ENCODE measurements at regions not wholly inside any gene's neighbourhood (a gene's known extent, or its start where the extent isn't known, plus 50 kb on each side); places are given as distances from the start of the nearest gene placed in this dataset.

DNA sequence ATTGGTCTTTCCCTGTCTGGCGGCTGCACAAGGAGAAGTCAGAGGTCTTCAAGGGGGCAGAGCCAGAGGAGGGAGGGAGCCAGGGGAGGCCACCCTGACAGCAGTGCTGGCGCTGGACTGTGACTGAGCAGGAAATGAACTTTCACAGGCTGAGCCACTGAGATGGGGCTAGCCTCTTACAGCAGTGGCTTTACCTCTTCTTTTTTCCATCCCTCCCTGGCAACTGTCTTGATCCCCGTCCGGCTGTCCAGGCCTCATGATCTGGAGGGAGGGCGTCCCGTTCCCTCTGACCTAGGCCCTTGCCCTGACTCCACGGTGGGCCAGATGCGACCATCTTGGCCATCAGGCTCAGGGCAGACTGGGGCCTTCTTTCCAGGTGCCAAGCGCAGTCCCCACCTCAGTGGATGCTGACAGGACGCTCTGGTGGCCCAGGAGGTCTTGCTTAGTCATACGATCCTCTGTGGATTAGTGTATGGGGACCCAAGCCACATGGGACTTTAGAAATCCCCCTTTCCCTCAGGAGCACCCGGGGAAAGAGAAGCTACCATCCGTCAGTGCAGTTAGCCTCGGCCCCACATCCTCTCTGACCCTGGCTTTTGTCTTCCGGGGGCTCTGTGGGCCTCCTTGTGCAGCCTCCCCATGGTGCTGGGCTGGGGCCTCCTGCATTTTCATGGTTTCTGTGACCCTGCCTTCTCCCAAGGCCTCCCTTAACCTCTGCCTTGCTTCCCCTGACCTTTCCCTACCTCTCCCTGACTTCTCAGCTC, 57.4 kb upstream of the CCDC167 start:
- H3K4me3 ChIP-seq = no peak overlapping the region
- no peaks in the 10 kb centered on the region for H3K9me3 ChIP-seq
- H3K27ac ChIP-seq = no peak overlapping the region
- H3K36me3 ChIP-seq = no peaks in the 10 kb centered on the region
- peaks cover 0 to 10% (median 4%) of the 10 kb centered on the region in 3 donors for H3K4me1 ChIP-seq
- intact Hi-C loops (cut with DNase I) = no loop called here
- DNase-seq = no peak
- TF ChIP-seq, protein P1, sequence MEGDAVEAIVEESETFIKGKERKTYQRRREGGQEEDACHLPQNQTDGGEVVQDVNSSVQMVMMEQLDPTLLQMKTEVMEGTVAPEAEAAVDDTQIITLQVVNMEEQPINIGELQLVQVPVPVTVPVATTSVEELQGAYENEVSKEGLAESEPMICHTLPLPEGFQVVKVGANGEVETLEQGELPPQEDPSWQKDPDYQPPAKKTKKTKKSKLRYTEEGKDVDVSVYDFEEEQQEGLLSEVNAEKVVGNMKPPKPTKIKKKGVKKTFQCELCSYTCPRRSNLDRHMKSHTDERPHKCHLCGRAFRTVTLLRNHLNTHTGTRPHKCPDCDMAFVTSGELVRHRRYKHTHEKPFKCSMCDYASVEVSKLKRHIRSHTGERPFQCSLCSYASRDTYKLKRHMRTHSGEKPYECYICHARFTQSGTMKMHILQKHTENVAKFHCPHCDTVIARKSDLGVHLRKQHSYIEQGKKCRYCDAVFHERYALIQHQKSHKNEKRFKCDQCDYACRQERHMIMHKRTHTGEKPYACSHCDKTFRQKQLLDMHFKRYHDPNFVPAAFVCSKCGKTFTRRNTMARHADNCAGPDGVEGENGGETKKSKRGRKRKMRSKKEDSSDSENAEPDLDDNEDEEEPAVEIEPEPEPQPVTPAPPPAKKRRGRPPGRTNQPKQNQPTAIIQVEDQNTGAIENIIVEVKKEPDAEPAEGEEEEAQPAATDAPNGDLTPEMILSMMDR (IDR thresholded peaks at IDR 0.05) = no peak
- TF ChIP-seq POLR2A (IDR thresholded peaks at IDR 0.05) = no peak
- WGBS, 2 donors = 74 to 89% methylated on average over 7 to 14 of the region's 15 CpGs
- H3K27me3 ChIP-seq = peaks cover 0 to 68% (median 0%) of the 10 kb centered on the region in 4 donors

DNA sequence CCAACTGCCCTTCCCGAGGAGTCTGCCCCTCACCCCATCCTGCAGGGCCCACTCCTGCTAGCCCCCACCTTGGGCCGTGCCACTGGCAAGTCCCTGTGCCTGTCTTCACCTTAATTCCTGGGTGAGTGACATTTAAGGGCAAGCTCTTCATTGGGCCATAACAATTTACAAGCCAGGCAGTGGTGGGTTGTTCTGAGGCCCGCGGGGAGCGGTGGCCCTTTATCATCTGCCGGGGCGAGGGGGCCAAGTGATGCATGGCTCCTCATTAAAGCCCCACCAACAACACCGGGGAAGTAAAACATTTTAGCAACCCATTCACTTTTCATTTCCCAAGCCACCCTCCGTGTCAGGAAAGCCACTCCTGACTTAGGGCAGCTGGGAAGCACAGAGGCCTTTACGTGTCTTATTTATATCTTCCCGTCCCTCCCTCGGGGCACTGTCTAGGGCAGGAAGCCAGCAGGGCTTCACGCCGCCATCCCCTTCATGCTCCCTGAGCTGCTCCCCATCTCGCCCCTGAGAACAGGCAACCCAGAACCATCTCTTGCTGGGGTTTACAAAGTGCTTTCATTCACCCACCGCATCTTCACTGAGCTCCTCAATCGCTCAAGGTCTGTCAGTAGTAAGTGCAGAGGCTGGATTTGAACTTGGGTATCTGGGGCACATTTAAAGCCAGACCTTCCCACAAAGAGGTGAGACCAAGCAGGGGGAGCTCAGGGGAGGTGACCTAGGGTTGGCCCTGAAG, 55.5 kb upstream of the CCDC167 start:
- 73 to 91% methylated on average over 4 to 10 of the region's 17 CpGs for WGBS, 2 donors
- H3K9me3 ChIP-seq = no peaks in the 10 kb centered on the region
- no peak for DNase-seq
- H3K36me3 ChIP-seq = no peaks in the 10 kb centered on the region
- no peak overlapping the region for H3K4me3 ChIP-seq
- peaks cover 0 to 58% (median 0%) of the 10 kb centered on the region in 4 donors for H3K27me3 ChIP-seq
- H3K27ac ChIP-seq = no peak overlapping the region
- TF ChIP-seq, protein P1 (IDR thresholded peaks at IDR 0.05) = no peak
- no peak for TF ChIP-seq POLR2A (IDR thresholded peaks at IDR 0.05)
- intact Hi-C loops (cut with DNase I) = no loop called here
- H3K4me1 ChIP-seq = peaks cover 0 to 10% (median 4%) of the 10 kb centered on the region in 3 donors

DNA sequence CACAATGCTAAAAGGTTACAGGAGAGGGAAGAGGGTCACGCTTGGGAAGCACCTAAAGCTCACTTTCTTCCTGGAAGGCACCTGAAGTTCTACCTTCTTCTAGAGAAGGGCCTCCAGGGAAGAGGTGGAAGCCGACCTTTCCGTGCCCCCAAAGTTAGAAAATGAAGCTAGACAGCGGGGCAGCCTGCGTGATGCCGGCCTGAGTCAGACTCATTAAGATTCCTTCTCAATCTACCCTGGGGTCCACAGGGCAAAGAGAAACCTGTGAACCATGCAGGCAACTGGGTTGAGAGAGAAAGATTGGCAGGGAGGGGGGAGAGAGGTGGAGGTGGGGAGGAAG, 54.8 kb upstream of the CCDC167 start:
- peaks cover 0 to 51% (median 0%) of the 10 kb centered on the region in 4 donors for H3K27me3 ChIP-seq

DNA sequence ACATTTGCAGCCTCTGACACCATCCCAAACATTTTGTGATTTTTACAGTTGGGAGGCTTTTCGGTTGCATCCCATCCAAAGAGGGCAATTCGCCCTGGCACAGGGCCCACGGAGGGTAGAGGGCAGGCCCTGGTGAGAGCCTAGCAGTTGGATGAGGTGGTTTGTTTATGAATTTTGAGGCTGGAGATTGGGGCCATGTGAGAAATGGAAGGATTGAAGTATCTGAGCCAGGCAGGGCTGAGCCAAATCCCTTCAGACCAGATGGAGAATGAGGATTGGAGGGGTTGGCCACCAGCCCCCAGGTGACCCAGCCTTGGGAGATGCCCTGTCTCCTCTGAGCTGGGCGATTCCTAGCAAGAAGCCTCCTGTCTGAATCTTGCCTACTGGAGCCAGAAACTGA, 52.6 kb upstream of the CCDC167 start:
- intact Hi-C loops (cut with DNase I) = no loop called here

More for the DNA sequence above, 54.8 kb upstream of the CCDC167 start:
- Histone ChIP-seq H3K36me3 (no peaks in the 10 kb centered on the region), H3K9me3 (no peaks in the 10 kb centered on the region), H3K4me3 (no peak overlapping the region), H3K27ac (no peak overlapping the region), H3K4me1 (peaks cover 0 to 10% (median 4%) of the 10 kb centered on the region in 3 donors)
- 60 to 66% methylated on average over 1 to 6 of the region's 6 CpGs for WGBS, 2 donors
- intact Hi-C loops (cut with DNase I) = no loop called here
- TF ChIP-seq POLR2A (IDR thresholded peaks at IDR 0.05) = no peak
- no peak for DNase-seq

DNA sequence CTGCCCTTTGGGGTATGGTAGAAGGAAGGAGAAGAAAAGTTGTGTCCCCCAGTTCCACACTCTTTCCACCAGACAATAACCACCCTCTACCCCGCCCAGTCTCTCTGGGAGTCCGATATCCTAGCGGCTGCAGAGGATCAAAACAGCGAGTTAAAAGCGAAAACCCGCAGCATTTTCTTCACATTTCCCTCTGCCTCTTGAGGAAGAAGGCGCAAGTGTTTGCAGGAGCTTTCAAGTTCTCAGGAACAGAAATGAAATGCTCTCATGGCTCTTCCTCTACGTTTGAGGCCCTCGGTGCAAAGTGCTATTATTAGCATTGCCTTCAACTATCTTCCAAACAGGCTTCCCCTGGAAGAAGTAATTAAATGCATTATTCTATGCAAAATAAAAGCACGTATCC, 52.2 kb upstream of the CCDC167 start:
- H3K36me3 ChIP-seq = no peaks in the 10 kb centered on the region
- no peak overlapping the region for H3K27ac ChIP-seq
- TF ChIP-seq, protein P1 (IDR thresholded peaks at IDR 0.05) = no peak
- TF ChIP-seq POLR2A (IDR thresholded peaks at IDR 0.05) = no peak
- no peak for DNase-seq
- intact Hi-C loops (cut with DNase I) = no loop called here
- no peak overlapping the region for H3K4me3 ChIP-seq
- H3K9me3 ChIP-seq = no peaks in the 10 kb centered on the region
- peaks cover 0 to 25% (median 0%) of the 10 kb centered on the region in 4 donors for H3K27me3 ChIP-seq
- 56 to 75% methylated on average over 8 to 10 of the region's 10 CpGs for WGBS, 2 donors
- peaks cover 6 to 29% (median 14%) of the 10 kb centered on the region in 3 donors for H3K4me1 ChIP-seq

More for the DNA sequence above, 52.6 kb upstream of the CCDC167 start:
- Histone ChIP-seq H3K9me3 (no peaks in the 10 kb centered on the region), H3K36me3 (no peaks in the 10 kb centered on the region), H3K4me1 (peaks cover 6 to 25% (median 14%) of the 10 kb centered on the region in 3 donors), H3K27me3 (peaks cover 0 to 29% (median 0%) of the 10 kb centered on the region in 4 donors), H3K27ac (no peak overlapping the region), H3K4me3 (no peak overlapping the region)
- 42 to 59% methylated on average over 4 of the region's 4 CpGs for WGBS, 2 donors
- TF ChIP-seq, protein P1 (IDR thresholded peaks at IDR 0.05) = no peak
- TF ChIP-seq POLR2A (IDR thresholded peaks at IDR 0.05) = no peak
- DNase-seq = no peak
